ENCODE measurements at regions not wholly inside any gene's neighbourhood (a gene's known extent, or its start where the extent isn't known, plus 50 kb on each side); places are given as distances from the start of the nearest gene placed in this dataset.
A peak's percentile ranks its signal among the peaks of the same experiment; 100 is the strongest.

DNA sequence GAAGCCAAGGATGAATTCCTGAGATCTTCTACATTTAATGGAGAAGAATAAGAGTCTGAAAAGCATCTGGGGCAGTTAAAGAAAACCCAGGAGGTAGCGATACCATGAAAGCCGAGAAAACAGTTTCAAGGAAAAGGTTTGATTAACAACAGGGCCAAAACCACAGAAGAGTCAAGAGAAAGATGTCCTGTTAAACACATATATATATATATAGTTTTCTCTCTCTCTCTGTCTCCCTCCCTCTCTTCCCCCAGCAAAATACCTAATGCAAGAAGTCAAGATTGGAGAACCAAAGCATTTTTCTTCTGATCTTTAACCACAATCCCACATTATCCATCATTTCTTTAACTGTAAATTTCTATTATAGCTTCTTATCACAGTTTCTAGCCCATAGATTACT is 261.4 kb downstream of the SNX13 start:
- peaks cover 5% of the 10 kb centered on the region for H3K4me1 ChIP-seq (ENCODE audit: control insufficient read depth, insufficient read depth, low read length)
- no peaks in the 10 kb centered on the region for H3K9me3 ChIP-seq (ENCODE audit: control insufficient read depth, low read length)
- H3K9ac ChIP-seq (ENCODE audit: low read length), result no peak overlapping the region

DNA sequence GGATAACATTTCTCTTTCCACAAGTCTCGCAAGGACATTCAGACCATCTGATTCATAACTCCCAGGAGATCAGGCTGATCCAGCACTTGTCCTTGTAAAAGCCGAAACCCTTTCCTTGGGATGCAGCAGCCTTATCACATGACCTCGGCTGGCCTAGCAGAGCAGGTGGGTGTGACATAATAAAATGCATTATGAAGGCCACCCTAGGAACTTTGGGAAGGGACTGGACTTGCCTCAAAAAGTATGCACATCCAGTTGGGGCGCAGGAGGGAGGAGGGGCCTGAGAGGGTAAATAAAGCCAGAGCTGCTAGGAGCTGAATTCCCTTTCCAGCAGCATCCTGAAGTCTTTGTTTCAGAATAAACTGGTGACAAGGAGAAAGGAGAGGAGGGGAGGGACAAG is 260.8 kb downstream of the SNX13 start:
- Histone ChIP-seq H3K4me1 (ENCODE audit: control insufficient read depth, insufficient read depth, low read length) (peaks cover 5% of the 10 kb centered on the region), H3K9me3 (ENCODE audit: control insufficient read depth, low read length) (no peaks in the 10 kb centered on the region), H3K27me3 (ENCODE audit: control insufficient read depth, insufficient read depth, low read length) (no peaks in the 10 kb centered on the region), H3K4me3 (ENCODE audit: low read length) (no peak overlapping the region), H3K9ac (ENCODE audit: low read length) (no peak overlapping the region), H3K36me3 (ENCODE audit: control insufficient read depth, insufficient read depth, low read length) (no peaks in the 10 kb centered on the region)

More for the DNA sequence above, 261.4 kb downstream of the SNX13 start:
- Histone ChIP-seq H3K27me3 (ENCODE audit: control insufficient read depth, insufficient read depth, low read length) (no peaks in the 10 kb centered on the region), H3K36me3 (ENCODE audit: control insufficient read depth, insufficient read depth, low read length) (no peaks in the 10 kb centered on the region), H3K4me3 (ENCODE audit: low read length) (no peak overlapping the region)

DNA sequence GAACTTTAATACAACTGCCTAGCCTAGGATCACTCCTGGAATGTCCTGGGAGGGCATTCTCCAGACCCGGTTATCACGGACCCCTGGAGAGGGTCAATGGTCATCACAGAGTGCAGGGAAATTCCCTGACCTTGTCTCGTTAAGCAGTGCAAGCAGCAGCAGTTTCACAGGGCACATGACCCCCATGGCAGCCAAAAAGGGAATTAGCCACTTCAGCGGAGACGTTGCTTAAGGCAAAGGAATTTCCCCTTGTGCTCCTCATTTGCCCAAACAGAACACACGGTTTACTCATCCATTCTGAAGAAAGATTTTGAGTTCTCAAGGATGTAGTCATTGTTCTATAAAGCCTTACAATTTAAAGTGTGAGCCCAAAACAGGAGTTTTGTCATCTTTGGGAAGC is 260.3 kb downstream of the SNX13 start:
- Histone ChIP-seq H3K4me1 (ENCODE audit: control insufficient read depth, insufficient read depth, low read length) (peaks cover 10% of the 10 kb centered on the region), H3K9me3 (ENCODE audit: control insufficient read depth, low read length) (no peaks in the 10 kb centered on the region), H3K36me3 (ENCODE audit: control insufficient read depth, insufficient read depth, low read length) (no peaks in the 10 kb centered on the region), H3K4me3 (ENCODE audit: low read length) (no peak overlapping the region), H3K9ac (ENCODE audit: low read length) (no peak overlapping the region), H3K27me3 (ENCODE audit: control insufficient read depth, insufficient read depth, low read length) (no peaks in the 10 kb centered on the region)

DNA sequence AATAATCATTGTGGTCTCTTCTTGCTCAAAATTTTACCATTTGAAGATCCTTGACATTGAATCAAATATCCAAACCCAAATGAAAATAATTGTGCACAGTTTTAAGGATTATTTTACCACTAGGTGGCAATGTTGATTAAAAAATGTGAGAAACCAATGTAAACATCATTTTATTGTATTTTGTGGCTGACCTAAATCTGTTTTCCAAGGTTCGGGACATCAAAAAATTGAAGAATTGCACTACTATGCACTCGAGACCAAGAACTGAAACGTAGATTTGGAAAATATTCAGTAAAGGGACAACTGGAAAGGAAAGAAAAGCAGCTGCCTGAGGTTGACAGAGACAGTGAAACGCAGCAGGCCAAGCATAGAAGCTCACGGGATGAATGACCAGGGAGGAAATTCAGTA is 259.3 kb downstream of the SNX13 start:
- H3K9me3 ChIP-seq (ENCODE audit: control insufficient read depth, low read length), result no peaks in the 10 kb centered on the region
- H3K36me3 ChIP-seq (ENCODE audit: control insufficient read depth, insufficient read depth, low read length), result no peaks in the 10 kb centered on the region
- no peaks in the 10 kb centered on the region for H3K27me3 ChIP-seq (ENCODE audit: control insufficient read depth, insufficient read depth, low read length)
- no peak overlapping the region for H3K4me3 ChIP-seq (ENCODE audit: low read length)
- H3K9ac ChIP-seq (ENCODE audit: low read length), result peak overlapping the region; percentile 33
- H3K4me1 ChIP-seq (ENCODE audit: control insufficient read depth, insufficient read depth, low read length), result peaks cover 11% of the 10 kb centered on the region

DNA sequence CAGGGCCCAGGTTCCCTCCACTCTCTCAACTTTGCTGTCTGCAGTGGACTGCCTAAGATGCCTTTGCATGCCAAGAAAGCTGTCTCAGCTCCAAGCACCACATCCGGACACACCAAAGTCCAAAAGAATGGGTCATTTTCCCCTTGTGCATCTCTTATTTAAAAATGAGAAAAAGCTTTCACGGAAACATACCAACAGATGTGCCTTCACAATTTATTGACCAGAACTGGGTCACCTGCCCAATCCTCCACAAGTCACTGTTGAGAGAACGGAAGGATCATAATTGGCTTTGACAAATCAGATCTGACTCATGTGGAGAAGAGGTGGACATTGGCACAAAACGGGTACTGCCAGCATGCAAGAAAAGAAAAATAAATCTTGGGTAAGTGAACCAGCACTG is 258.3 kb downstream of the SNX13 start:
- no peaks in the 10 kb centered on the region for H3K36me3 ChIP-seq (ENCODE audit: control insufficient read depth, insufficient read depth, low read length)
- no peaks in the 10 kb centered on the region for H3K9me3 ChIP-seq (ENCODE audit: control insufficient read depth, low read length)
- no peak overlapping the region for H3K9ac ChIP-seq (ENCODE audit: low read length)
- no peaks in the 10 kb centered on the region for H3K27me3 ChIP-seq (ENCODE audit: control insufficient read depth, insufficient read depth, low read length)
- peaks cover 11% of the 10 kb centered on the region for H3K4me1 ChIP-seq (ENCODE audit: control insufficient read depth, insufficient read depth, low read length)
- no peak overlapping the region for H3K4me3 ChIP-seq (ENCODE audit: low read length)

DNA sequence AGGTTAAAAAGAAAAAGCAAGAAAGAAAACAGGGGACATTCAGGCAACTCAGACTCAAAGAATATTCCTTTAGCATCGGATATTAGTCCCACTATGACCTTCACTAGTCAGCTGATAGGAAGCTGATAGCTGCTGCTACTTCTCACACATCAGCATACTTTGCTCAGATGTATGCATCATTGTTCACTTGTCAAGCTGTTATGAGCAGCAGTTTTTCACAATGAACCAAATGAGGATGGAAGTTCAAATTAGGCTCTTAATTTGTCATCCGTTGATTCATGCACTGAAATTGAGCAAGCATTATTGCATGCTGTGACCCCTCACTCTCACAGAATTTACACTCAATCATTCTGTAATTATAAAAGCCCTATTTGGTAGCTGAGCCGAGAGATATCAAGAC is 257.7 kb downstream of the SNX13 start:
- no peaks in the 10 kb centered on the region for H3K27me3 ChIP-seq (ENCODE audit: control insufficient read depth, insufficient read depth, low read length)
- H3K9ac ChIP-seq (ENCODE audit: low read length), result no peak overlapping the region
- H3K4me1 ChIP-seq (ENCODE audit: control insufficient read depth, insufficient read depth, low read length), result peaks cover 11% of the 10 kb centered on the region

DNA sequence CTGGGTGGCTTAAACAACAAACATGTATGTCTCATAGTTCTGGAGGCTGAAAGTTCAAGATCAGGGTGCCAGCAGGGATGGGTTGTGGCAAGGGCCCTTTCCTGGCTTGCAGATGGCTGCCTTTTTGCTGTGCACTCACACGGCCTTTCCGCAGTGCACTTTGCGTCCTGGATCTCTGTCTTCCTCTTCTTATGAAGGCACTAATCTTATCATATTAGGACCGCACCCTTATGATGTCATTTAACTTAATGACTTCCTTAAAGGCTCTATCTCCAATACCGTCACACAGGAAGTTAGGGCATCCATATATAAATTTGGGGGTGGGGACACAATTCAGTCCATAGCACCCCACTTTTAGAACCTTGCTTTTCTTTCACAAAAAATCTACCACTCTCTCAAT is 255.2 kb downstream of the SNX13 start:
- no peaks in the 10 kb centered on the region for H3K9me3 ChIP-seq (ENCODE audit: control insufficient read depth, low read length)
- H3K4me1 ChIP-seq (ENCODE audit: control insufficient read depth, insufficient read depth, low read length), result peaks cover 11% of the 10 kb centered on the region
- H3K9ac ChIP-seq (ENCODE audit: low read length), result no peak overlapping the region
- H3K27me3 ChIP-seq (ENCODE audit: control insufficient read depth, insufficient read depth, low read length), result no peaks in the 10 kb centered on the region
- no peak overlapping the region for H3K4me3 ChIP-seq (ENCODE audit: low read length)
- no peaks in the 10 kb centered on the region for H3K36me3 ChIP-seq (ENCODE audit: control insufficient read depth, insufficient read depth, low read length)

More for the DNA sequence above, 257.7 kb downstream of the SNX13 start:
- H3K36me3 ChIP-seq (ENCODE audit: control insufficient read depth, insufficient read depth, low read length), result no peaks in the 10 kb centered on the region
- H3K9me3 ChIP-seq (ENCODE audit: control insufficient read depth, low read length), result no peaks in the 10 kb centered on the region
- no peak overlapping the region for H3K4me3 ChIP-seq (ENCODE audit: low read length)

DNA sequence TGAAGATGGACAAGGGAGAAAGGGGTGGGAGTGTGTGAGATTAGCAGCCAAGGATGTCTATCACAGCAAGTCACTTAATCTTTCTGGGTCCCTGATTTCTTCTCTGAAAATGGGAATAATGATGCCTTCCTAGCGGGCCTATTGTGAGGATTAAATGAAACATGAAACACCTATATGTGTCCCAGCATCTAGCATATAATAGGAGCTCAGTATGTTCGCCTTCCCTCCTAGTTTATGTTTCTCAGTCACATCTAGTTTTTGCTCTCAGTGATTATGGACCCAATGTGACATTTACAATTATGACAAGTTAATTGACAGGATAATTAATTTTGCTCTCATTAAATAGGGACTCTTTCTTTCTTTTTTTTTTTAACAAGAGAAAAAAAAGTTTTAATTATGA is 252.9 kb downstream of the SNX13 start:
- Histone ChIP-seq H3K4me3 (ENCODE audit: low read length) (no peak overlapping the region), H3K27me3 (ENCODE audit: control insufficient read depth, insufficient read depth, low read length) (no peaks in the 10 kb centered on the region), H3K36me3 (ENCODE audit: control insufficient read depth, insufficient read depth, low read length) (no peaks in the 10 kb centered on the region), H3K9ac (ENCODE audit: low read length) (no peak overlapping the region), H3K9me3 (ENCODE audit: control insufficient read depth, low read length) (no peaks in the 10 kb centered on the region), H3K4me1 (ENCODE audit: control insufficient read depth, insufficient read depth, low read length) (peaks cover 6% of the 10 kb centered on the region)

DNA sequence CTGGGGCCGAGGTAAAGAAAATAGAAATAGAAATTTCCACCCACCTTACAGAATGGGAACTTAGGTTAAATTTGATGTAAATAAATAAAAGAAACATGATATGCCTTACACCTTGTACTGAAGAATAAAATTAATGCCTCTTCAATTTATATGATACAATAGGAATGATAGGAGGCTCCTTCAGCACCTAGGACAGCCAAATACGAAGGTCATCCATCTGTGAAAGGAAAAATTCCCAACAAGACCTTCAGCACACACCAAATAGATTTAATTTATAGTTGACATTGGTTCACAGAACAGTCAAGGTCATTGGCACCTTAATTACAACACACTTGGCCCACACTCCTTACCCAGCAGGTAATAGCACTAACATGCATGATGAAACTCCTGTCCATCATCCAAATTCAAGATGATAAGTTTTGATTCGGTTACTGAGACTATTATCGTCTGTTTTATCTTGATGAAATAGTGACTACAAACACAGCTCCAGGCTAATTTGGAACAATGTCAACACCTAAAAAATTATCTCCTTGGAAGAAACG is 250.9 kb downstream of the SNX13 start:
- H3K9ac ChIP-seq (ENCODE audit: low read length), result no peak overlapping the region
- H3K9me3 ChIP-seq (ENCODE audit: control insufficient read depth, low read length), result no peaks in the 10 kb centered on the region
- H3K36me3 ChIP-seq (ENCODE audit: control insufficient read depth, insufficient read depth, low read length), result no peaks in the 10 kb centered on the region
- H3K4me3 ChIP-seq (ENCODE audit: low read length), result no peak overlapping the region
- H3K27me3 ChIP-seq (ENCODE audit: control insufficient read depth, insufficient read depth, low read length), result no peaks in the 10 kb centered on the region
- peaks cover 6% of the 10 kb centered on the region for H3K4me1 ChIP-seq (ENCODE audit: control insufficient read depth, insufficient read depth, low read length)

DNA sequence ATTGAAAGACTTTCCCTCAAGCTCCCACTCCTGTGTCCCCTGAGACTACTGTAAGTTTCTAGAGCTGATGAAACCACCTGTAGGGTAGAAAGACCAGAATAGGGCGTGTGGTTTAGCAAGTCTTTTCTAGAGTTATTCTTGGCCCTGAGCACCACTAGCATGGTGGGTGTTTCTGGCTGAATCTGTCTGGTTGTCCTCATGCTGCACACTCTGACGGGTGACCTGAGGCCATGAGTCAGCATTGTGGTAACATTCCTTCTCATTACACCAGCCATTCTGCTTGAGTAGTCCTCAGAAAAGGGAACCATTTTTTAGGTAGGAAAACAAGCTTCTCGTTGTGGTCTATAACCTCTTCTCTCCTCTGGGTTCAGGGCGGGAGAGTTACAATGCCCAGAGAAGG is 250.3 kb downstream of the SNX13 start:
- Histone ChIP-seq H3K36me3 (ENCODE audit: control insufficient read depth, insufficient read depth, low read length) (no peaks in the 10 kb centered on the region), H3K4me1 (ENCODE audit: control insufficient read depth, insufficient read depth, low read length) (peaks cover under 1% of the 10 kb centered on the region), H3K9ac (ENCODE audit: low read length) (no peak overlapping the region), H3K9me3 (ENCODE audit: control insufficient read depth, low read length) (no peaks in the 10 kb centered on the region), H3K27me3 (ENCODE audit: control insufficient read depth, insufficient read depth, low read length) (no peaks in the 10 kb centered on the region), H3K4me3 (ENCODE audit: low read length) (no peak overlapping the region)

DNA sequence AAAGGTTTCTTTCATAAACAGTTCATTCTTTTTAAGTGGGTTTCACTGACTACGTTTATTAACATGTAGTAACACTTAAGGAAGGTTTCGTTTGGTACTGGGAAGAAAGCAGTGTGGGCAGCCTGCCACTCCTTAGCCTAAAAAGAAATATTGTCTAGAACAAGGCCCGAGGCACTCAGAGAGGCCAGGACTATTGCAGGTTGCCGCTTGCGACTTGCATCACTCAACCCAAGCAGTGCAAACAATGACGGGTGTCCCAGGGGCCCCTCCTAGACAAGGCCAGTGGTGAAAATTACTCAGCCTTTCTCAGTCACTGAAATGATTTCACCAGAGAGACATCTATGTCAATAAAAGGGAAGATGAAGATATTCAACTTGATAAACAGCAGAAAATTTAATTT is 243.9 kb downstream of the SNX13 start:
- Histone ChIP-seq H3K27me3 (ENCODE audit: control insufficient read depth, insufficient read depth, low read length) (no peaks in the 10 kb centered on the region), H3K9ac (ENCODE audit: low read length) (no peak overlapping the region), H3K9me3 (ENCODE audit: control insufficient read depth, low read length) (peaks cover 6% of the 10 kb centered on the region), H3K4me3 (ENCODE audit: low read length) (no peak overlapping the region), H3K36me3 (ENCODE audit: control insufficient read depth, insufficient read depth, low read length) (no peaks in the 10 kb centered on the region), H3K4me1 (ENCODE audit: control insufficient read depth, insufficient read depth, low read length) (no peaks in the 10 kb centered on the region)

DNA sequence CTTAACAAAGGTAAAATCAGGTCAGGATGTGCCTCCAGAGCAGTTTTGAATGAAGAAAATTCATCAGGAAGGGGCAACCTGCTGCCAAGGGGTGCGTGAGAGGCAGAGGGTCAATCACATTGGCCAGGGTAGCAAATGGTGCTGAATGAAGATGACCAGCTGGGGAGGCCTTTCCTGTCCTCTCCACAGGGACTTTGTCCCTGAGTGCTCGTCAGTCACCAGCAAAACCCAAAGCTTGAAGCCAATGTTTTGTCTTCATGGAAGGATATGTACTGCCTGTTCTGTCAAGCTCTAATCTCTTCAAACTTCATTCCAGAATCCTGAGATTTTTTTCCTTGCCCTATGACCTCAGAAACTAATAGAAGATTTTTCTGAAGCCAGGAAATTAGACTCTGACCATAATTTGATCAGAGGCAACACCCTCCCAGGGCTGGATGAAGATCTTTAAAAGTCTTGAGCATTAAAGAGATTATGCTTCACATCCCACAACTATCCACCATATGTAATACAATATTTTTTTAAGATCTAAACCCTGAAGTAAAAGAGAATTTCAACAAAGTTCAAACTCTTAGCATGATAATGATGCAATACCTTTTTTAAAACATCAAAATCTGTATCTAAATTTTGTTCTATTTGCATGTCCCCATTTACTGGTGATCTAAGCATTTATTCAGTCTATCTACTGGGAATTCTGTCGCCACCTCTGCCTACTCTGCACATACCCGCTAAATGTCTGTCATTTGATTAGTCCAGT is 243.0 kb downstream of the SNX13 start:
- no peaks in the 10 kb centered on the region for H3K27me3 ChIP-seq (ENCODE audit: control insufficient read depth, insufficient read depth, low read length)
- peaks cover 6% of the 10 kb centered on the region for H3K9me3 ChIP-seq (ENCODE audit: control insufficient read depth, low read length)
- no peak overlapping the region for H3K9ac ChIP-seq (ENCODE audit: low read length)
- no peaks in the 10 kb centered on the region for H3K4me1 ChIP-seq (ENCODE audit: control insufficient read depth, insufficient read depth, low read length)
- no peak overlapping the region for H3K4me3 ChIP-seq (ENCODE audit: low read length)
- H3K36me3 ChIP-seq (ENCODE audit: control insufficient read depth, insufficient read depth, low read length), result no peaks in the 10 kb centered on the region

All from mucosa of stomach (tissue), 1 donor.